Esophagus (tissue), 2 donors: ENCODE measurements at regions not wholly inside any gene's neighbourhood (a gene's known extent, or its start where the extent isn't known, plus 50 kb on each side); places are given as distances from the start of the nearest gene placed in this dataset.

Source experiments
- H3K27ac ChIP-seq, 2 donors: one replicate each; pipeline ENCODE4 v1.5.1; 2013; ENCODE audit warnings: low read depth in 2 of 2, mild to moderate bottlenecking in 2 of 2, inconsistent platforms in 1 of 2, low read length in 1 of 2, moderate library complexity in 1 of 2
- H3K27me3 ChIP-seq, 2 donors: one replicate each; pipeline ENCODE4 v1.6.1; 2013; ENCODE audit warnings: low read length in 2 of 2, control low read depth in 1 of 2, mild to moderate bottlenecking in 1 of 2; ENCODE audit not compliant: insufficient read depth in 2 of 2, control insufficient read depth in 1 of 2
- H3K36me3 ChIP-seq, 2 donors: one replicate each; pipeline ENCODE4 v1.6.1; 2013; ENCODE audit warnings: low read length in 1 of 2; ENCODE audit not compliant: control insufficient read depth in 2 of 2, insufficient read depth in 2 of 2
- H3K4me1 ChIP-seq, 2 donors: one replicate each; pipeline ENCODE4 v1.6.1; 2013; ENCODE audit warnings: low read length in 1 of 2; ENCODE audit not compliant: control insufficient read depth in 2 of 2, insufficient read depth in 2 of 2
- H3K4me3 ChIP-seq, 2 donors: one replicate each; pipeline ENCODE4 v1.5.1; 2013; ENCODE audit warnings: low read length in 2 of 2, mild to moderate bottlenecking in 2 of 2, low read depth in 1 of 2, moderate library complexity in 1 of 2
- H3K9me3 ChIP-seq, 2 donors: one replicate each; pipeline ENCODE4 v1.6.1; 2013; ENCODE audit warnings: mild to moderate bottlenecking in 2 of 2, low read depth in 1 of 2, low read length in 1 of 2, moderate library complexity in 1 of 2; ENCODE audit not compliant: control insufficient read depth in 2 of 2, insufficient read depth in 1 of 2
- WGBS, 2 donors: extraction: QIAGEN DNeasy Blood & Tissue Kit; methylation state at CpG; one replicate each; pipeline ENCODE4 v1.1.7; 2013; 5-methylcytosine and 5-hydroxymethylcytosine counted together
- donor health status: healthy with polysubstance abuse.
- donor health status: Bipolar disorder and iron deficiency.

GRCh38 chr3:178437236-178437635, 99.0 kb upstream of the KCNMB2 start:
- Histone ChIP-seq H3K27me3 (no peaks in the 10 kb centered on the region), H3K9me3 (no peaks in the 10 kb centered on the region), H3K27ac (no peak overlapping the region), H3K4me1 (no peaks in the 10 kb centered on the region), H3K4me3 (no peak overlapping the region), H3K36me3 (no peaks in the 10 kb centered on the region)
- WGBS, 2 donors: 74 to 84% methylated on average over 5 of the region's 5 CpGs

GRCh38 chr3:178439504-178439903, 96.7 kb upstream of the KCNMB2 start:
- H3K4me3 ChIP-seq: no peak overlapping the region
- 60 to 71% methylated on average over 2 of the region's 2 CpGs for WGBS, 2 donors
- H3K27me3 ChIP-seq: no peaks in the 10 kb centered on the region
- H3K4me1 ChIP-seq: no peaks in the 10 kb centered on the region
- H3K36me3 ChIP-seq: no peaks in the 10 kb centered on the region
- H3K9me3 ChIP-seq: no peaks in the 10 kb centered on the region
- H3K27ac ChIP-seq: no peak overlapping the region

GRCh38 chr3:178440043-178440442, 96.2 kb upstream of the KCNMB2 start:
- no peaks in the 10 kb centered on the region for H3K4me1 ChIP-seq
- H3K36me3 ChIP-seq: no peaks in the 10 kb centered on the region
- H3K27ac ChIP-seq: no peak overlapping the region
- H3K9me3 ChIP-seq: no peaks in the 10 kb centered on the region
- H3K27me3 ChIP-seq: no peaks in the 10 kb centered on the region
- 66 to 72% methylated on average over 4 of the region's 4 CpGs for WGBS, 2 donors
- no peak overlapping the region for H3K4me3 ChIP-seq

GRCh38 chr3:178443634-178444033, 92.6 kb upstream of the KCNMB2 start:
- Histone ChIP-seq H3K4me1 (no peaks in the 10 kb centered on the region), H3K27me3 (no peaks in the 10 kb centered on the region), H3K36me3 (no peaks in the 10 kb centered on the region), H3K27ac (no peak overlapping the region), H3K9me3 (no peaks in the 10 kb centered on the region), H3K4me3 (no peak overlapping the region)
- 53 to 59% methylated on average over 2 of the region's 2 CpGs for WGBS, 2 donors

- WGBS, 2 donors: 74 to 90% methylated on average over 4 of the region's 4 CpGs
- Histone ChIP-seq H3K27me3 (no peaks in the 10 kb centered on the region), H3K4me1 (no peaks in the 10 kb centered on the region), H3K4me3 (no peak overlapping the region), H3K27ac (no peak overlapping the region), H3K9me3 (no peaks in the 10 kb centered on the region), H3K36me3 (no peaks in the 10 kb centered on the region)
Measured at GRCh38 chr3:178445139-178445538, 91.1 kb upstream of the KCNMB2 start.

- Histone ChIP-seq H3K9me3 (no peaks in the 10 kb centered on the region), H3K4me3 (no peak overlapping the region), H3K27ac (no peak overlapping the region), H3K36me3 (no peaks in the 10 kb centered on the region), H3K27me3 (no peaks in the 10 kb centered on the region), H3K4me1 (no peaks in the 10 kb centered on the region)
- WGBS, 2 donors: 73 to 76% methylated on average over 1 of the region's 1 CpG
Measured at GRCh38 chr3:178446059-178446458, 90.2 kb upstream of the KCNMB2 start.

GRCh38 chr3:178450476-178450875, 85.8 kb upstream of the KCNMB2 start:
- no peaks in the 10 kb centered on the region for H3K4me1 ChIP-seq
- 72 to 74% methylated on average over 3 of the region's 3 CpGs for whole genome bisulfite sequencing, 2 donors
- H3K9me3 ChIP-seq: no peaks in the 10 kb centered on the region
- no peak overlapping the region for H3K27ac ChIP-seq
- no peak overlapping the region for H3K4me3 ChIP-seq
- H3K36me3 ChIP-seq: no peaks in the 10 kb centered on the region
- peaks cover 0 to 3% of the 10 kb centered on the region in 2 donors for H3K27me3 ChIP-seq

- no peak overlapping the region for H3K27ac ChIP-seq
- no peaks in the 10 kb centered on the region for H3K9me3 ChIP-seq
- H3K4me1 ChIP-seq: no peaks in the 10 kb centered on the region
- H3K36me3 ChIP-seq: no peaks in the 10 kb centered on the region
- H3K4me3 ChIP-seq: no peak overlapping the region
- peaks cover 0 to 3% of the 10 kb centered on the region in 2 donors for H3K27me3 ChIP-seq
Measured at GRCh38 chr3:178451799-178452198, 84.4 kb upstream of the KCNMB2 start.

GRCh38 chr3:178454726-178455125, 81.5 kb upstream of the KCNMB2 start:
- Histone ChIP-seq H3K4me3 (no peak overlapping the region), H3K9me3 (no peaks in the 10 kb centered on the region), H3K36me3 (no peaks in the 10 kb centered on the region), H3K27me3 (peaks cover 0 to 3% of the 10 kb centered on the region in 2 donors), H3K4me1 (no peaks in the 10 kb centered on the region), H3K27ac (no peak overlapping the region)
- WGBS, 2 donors: 58 to 70% methylated on average over 4 of the region's 4 CpGs

GRCh38 chr3:178455226-178455625, 81.0 kb upstream of the KCNMB2 start:
- H3K9me3 ChIP-seq: no peaks in the 10 kb centered on the region
- H3K27me3 ChIP-seq: peaks cover 0 to 3% of the 10 kb centered on the region in 2 donors
- no peaks in the 10 kb centered on the region for H3K4me1 ChIP-seq
- 26 to 67% methylated on average over 1 of the region's 1 CpG for WGBS, 2 donors
- H3K36me3 ChIP-seq: no peaks in the 10 kb centered on the region
- no peak overlapping the region for H3K4me3 ChIP-seq
- H3K27ac ChIP-seq: no peak overlapping the region
